Effector memory CD8-positive, alpha-beta T cell (primary cell): ENCODE measurements at regions not wholly inside any gene's neighbourhood (a gene's known extent, or its start where the extent isn't known, plus 50 kb on each side); places are given as distances from the start of the nearest gene placed in this dataset.
"Not testable (repeated sequence)": the region's sequence is repeated elsewhere in the genome, so short reads cannot be mapped to it uniquely, and the experiment has no call there.

Experiments used
- ATAC-seq: fragments of 150-1000 bp; cut with Tn5 transposase; replicated peaks from 2 replicates; pipeline ENCODE4 v1.10.0; 2021; ENCODE audit warnings: mild to moderate bottlenecking, moderate library complexity
- DNase-seq, 3 experiments: peaks; one replicate each; pipeline ENCODE4 v3.0.0; 2021
- H3K27ac Mint-ChIP-seq, 2 donors: one replicate each; pipeline ENCODE4 v1.8.0; 2022; ENCODE audit warnings: mild to moderate bottlenecking in 2 of 2, mixed read lengths in 2 of 2, moderate library complexity in 2 of 2
- H3K27me3 Mint-ChIP-seq, 2 donors: one replicate each; pipeline ENCODE4 v1.8.0; 2022; ENCODE audit warnings: mixed read lengths in 2 of 2
- H3K36me3 Mint-ChIP-seq: one replicate; pipeline ENCODE4 v1.8.0; 2022; ENCODE audit warnings: mild to moderate bottlenecking, moderate library complexity, mixed read lengths; ENCODE audit not compliant: insufficient read depth
- H3K4me1 Mint-ChIP-seq, 2 donors: one replicate each; pipeline ENCODE4 v1.8.0; 2022; ENCODE audit warnings: low read depth in 2 of 2, mixed read lengths in 2 of 2
- H3K4me3 Mint-ChIP-seq, 2 donors: one replicate each; pipeline ENCODE4 v1.8.0; 2022; ENCODE audit warnings: mild to moderate bottlenecking in 2 of 2, mixed read lengths in 2 of 2, moderate library complexity in 2 of 2
- H3K9me3 Mint-ChIP-seq, 2 donors: one replicate each; pipeline ENCODE4 v1.8.0; 2022; ENCODE audit warnings: mixed read lengths in 2 of 2

DNA sequence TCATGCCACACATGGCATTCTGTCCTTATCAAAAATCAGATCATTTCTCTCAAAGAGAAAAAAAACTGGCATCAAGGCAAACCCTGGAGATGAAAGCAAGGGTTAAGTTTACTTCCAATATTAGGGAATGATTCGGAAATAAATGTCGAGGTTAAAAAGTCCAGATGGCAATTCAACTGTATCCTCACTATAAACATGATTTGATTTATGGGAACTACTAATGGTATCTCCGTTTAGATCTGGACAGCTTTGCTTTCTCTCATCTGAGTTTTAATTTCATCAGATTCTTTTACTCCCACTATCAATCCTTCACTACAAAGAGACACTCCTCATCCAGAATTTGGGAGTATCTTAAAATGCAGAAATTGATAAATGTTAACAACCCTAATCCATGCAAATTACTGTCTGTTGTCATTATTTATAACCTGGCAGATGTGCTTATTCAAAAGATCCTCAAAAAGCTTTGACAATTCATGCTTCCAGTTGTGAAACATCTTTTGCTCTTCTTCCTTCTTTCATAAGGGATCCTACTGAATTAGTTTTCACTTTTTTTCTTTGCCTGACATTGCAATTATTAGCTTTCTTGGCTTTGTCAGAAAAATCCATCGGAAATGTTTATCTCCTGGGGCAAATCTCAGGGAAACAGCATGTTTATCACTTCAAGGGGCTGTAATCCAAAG lies 903.2 kb downstream of the MCTP2 start:
- H3K36me3 Mint-ChIP-seq, result no peaks in the 10 kb centered on the region
- DNase-seq (no peak), ATAC-seq (no peak)
- H3K27me3 Mint-ChIP-seq, result no peaks in the 10 kb centered on the region
- H3K4me3 Mint-ChIP-seq, result no peak overlapping the region
- H3K4me1 Mint-ChIP-seq, result no peaks in the 10 kb centered on the region
- peaks cover 0 to 3% of the 10 kb centered on the region in 2 donors for H3K9me3 Mint-ChIP-seq
- no peak overlapping the region for H3K27ac Mint-ChIP-seq

DNA sequence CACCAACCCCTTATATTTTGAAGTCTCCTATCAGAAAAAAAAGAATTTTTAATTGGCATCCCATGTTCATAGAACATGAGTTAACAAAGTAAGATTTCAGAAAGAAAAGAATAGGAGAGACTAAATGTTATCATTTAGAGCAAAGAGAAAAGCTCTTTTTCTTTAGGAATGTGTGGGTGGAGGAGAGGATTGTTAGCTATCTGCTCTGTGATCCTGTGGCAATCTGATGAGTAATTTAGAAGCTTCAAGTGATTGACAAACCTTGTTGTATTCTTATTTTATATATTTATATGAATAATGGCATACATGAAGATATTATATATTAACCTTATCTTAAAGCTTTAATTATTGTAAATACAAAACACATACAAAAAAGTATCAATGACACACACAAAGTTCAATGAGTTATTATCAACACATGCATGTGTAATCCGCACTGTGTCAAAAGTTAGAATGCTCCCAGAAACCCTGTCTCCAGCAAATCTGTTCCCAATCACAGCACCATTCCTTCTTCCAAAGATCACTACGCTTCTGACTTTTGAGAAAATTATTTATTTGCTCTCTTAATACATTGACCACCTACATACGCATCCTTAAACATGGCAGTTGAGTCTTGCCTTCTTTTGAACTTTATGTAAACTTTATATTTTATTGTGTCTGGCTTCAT lies 907.4 kb downstream of the MCTP2 start:
- Mint-ChIP-seq H3K4me3 (no peak overlapping the region), H3K9me3 (peaks cover 0 to 1% of the 10 kb centered on the region in 2 donors), H3K4me1 (no peaks in the 10 kb centered on the region), H3K27me3 (no peaks in the 10 kb centered on the region), H3K27ac (no peak overlapping the region), H3K36me3 (no peaks in the 10 kb centered on the region)
- ATAC-seq (no peak), DNase-seq (no peak)

GRCh38 chr15:95141486-95141885 lies 910.1 kb downstream of the MCTP2 start:
- Mint-ChIP-seq H3K36me3 (no peaks in the 10 kb centered on the region), H3K4me3 (no peak overlapping the region), H3K4me1 (no peaks in the 10 kb centered on the region), H3K27me3 (no peaks in the 10 kb centered on the region), H3K27ac (no peak overlapping the region), H3K9me3 (peaks cover 0 to 1% of the 10 kb centered on the region in 2 donors)
- ATAC-seq (no peak), DNase-seq (no peak)

- Mint-ChIP-seq H3K27me3 (no peaks in the 10 kb centered on the region), H3K27ac (no peak overlapping the region), H3K4me1 (no peaks in the 10 kb centered on the region), H3K9me3 (peaks cover 0 to 1% of the 10 kb centered on the region in 2 donors), H3K4me3 (no peak overlapping the region), H3K36me3 (no peaks in the 10 kb centered on the region)
- ATAC-seq (no peak), DNase-seq (no peak)
Observed at GRCh38 chr15:95142531-95142930, 911.2 kb downstream of the MCTP2 start.

DNA sequence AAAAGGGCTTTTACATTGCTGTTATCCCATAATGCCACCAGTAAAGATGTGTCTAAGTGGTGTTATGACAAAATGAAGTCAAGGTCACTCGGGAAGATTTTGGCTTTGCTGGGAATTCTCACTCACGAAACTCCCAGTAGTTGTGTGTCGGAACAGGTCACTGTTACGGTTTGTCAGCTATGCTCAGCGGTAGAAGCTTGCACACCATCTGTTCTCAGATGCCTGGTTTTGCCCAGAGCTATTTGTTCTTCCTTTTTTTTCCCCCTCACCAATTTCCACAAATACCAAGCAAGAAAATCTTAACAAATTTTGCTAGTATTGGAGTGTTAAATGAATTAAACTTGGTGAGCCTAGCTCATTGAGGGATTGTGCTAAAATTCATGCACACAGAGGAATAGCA lies 915.1 kb downstream of the MCTP2 start:
- Mint-ChIP-seq H3K4me1 (no peaks in the 10 kb centered on the region), H3K27me3 (no peaks in the 10 kb centered on the region), H3K4me3 (no peak overlapping the region), H3K36me3 (no peaks in the 10 kb centered on the region), H3K27ac (no peak overlapping the region), H3K9me3 (no peaks in the 10 kb centered on the region)
- ATAC-seq (no peak), DNase-seq (no peak)

GRCh38 chr15:95148183-95148582 lies 916.8 kb downstream of the MCTP2 start:
- no peak overlapping the region for H3K27ac Mint-ChIP-seq
- H3K4me1 Mint-ChIP-seq, result no peaks in the 10 kb centered on the region
- no peak overlapping the region for H3K4me3 Mint-ChIP-seq

GRCh38 chr15:95149036-95149435 lies 917.7 kb downstream of the MCTP2 start:
- ATAC-seq (no peak), DNase-seq (no peak)
- no peaks in the 10 kb centered on the region for H3K4me1 Mint-ChIP-seq
- H3K27ac Mint-ChIP-seq, result no peak overlapping the region
- H3K4me3 Mint-ChIP-seq, result no peak overlapping the region
- H3K9me3 Mint-ChIP-seq, result peaks cover 0 to 3% of the 10 kb centered on the region in 2 donors
- no peaks in the 10 kb centered on the region for H3K27me3 Mint-ChIP-seq
- H3K36me3 Mint-ChIP-seq, result no peaks in the 10 kb centered on the region

More at GRCh38 chr15:95148183-95148582, 916.8 kb downstream of the MCTP2 start:
- Mint-ChIP-seq H3K36me3 (no peaks in the 10 kb centered on the region), H3K9me3 (no peaks in the 10 kb centered on the region), H3K27me3 (no peaks in the 10 kb centered on the region)
- DNase-seq, result no peak
- no peak for ATAC-seq

DNA sequence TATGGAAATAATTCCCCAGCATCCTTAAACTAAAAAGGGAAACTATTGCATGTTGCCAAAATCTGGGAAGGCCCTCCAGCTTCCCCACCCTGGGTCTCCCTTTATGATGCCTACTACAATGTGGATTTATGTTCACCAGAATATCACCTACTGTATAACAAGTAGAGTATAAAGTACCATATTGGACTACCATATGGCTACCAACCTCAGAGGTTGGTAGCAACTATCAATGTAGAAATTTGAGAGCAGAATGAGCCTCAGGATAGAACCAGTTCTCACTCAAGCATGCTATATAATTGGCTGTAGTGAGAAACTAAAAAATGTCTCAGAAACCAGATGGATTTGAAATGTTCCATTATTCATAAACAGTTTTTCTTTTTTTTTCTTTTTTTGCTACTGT lies 918.4 kb downstream of the MCTP2 start:
- no peaks in the 10 kb centered on the region for H3K36me3 Mint-ChIP-seq
- H3K9me3 Mint-ChIP-seq, result peaks cover 0 to 3% of the 10 kb centered on the region in 2 donors
- ATAC-seq (no peak), DNase-seq (no peak)
- H3K4me3 Mint-ChIP-seq, result no peak overlapping the region
- H3K27me3 Mint-ChIP-seq, result no peaks in the 10 kb centered on the region
- no peak overlapping the region for H3K27ac Mint-ChIP-seq
- no peaks in the 10 kb centered on the region for H3K4me1 Mint-ChIP-seq

GRCh38 chr15:95150466-95150865 lies 919.1 kb downstream of the MCTP2 start:
- Mint-ChIP-seq H3K27me3 (no peaks in the 10 kb centered on the region), H3K9me3 (peaks cover 0 to 3% of the 10 kb centered on the region in 2 donors), H3K4me3 (no peak overlapping the region), H3K36me3 (no peaks in the 10 kb centered on the region), H3K27ac (no peak overlapping the region), H3K4me1 (no peaks in the 10 kb centered on the region)
- DNase-seq, result no peak
- ATAC-seq, result no peak

DNA sequence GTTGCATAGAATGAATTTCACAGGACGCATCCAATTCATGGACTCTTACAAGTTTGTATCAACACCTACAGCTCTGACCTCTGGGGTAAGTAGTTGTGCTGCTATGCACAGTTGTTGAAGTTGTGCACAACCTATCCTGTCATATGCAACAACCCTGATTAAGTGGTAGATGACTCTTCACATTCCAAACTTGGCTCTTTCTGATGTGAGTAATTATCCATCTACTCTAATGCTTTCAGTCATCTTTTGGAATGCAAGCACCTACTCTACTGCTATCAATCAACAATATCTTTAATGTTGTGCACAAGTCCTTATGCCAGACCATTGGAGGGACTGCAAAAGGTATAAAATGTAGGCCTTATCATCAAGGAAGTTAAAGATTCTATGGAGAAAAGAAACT lies 921.4 kb downstream of the MCTP2 start:
- ATAC-seq, result no peak
- Mint-ChIP-seq H3K27me3 (no peaks in the 10 kb centered on the region), H3K9me3 (peaks cover 0 to 3% of the 10 kb centered on the region in 2 donors)

DNA sequence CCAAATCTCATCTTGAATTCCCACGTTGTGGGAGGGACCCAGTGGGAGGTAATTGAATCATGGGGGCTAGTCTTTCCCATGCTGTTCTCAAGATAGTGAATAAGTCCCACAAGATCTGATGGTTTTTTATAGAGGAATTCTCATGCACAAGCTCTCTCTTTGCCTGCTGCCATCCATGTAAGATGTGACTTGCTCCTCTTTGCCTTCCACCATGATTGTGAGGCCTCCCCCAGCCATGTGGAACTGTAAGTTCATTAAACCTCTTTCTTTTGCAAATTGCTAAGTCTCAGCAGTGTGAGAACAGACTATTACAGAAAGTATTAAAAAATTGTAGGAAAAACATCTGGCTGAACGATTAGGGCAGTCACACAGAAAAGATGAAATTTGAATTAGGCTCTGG lies 921.8 kb downstream of the MCTP2 start:
- H3K27me3 Mint-ChIP-seq, DNase-seq, H3K4me1 Mint-ChIP-seq, H3K36me3 Mint-ChIP-seq, ATAC-seq, H3K27ac Mint-ChIP-seq, H3K9me3 Mint-ChIP-seq, H3K4me3 Mint-ChIP-seq: not testable (repeated sequence)

More for the DNA sequence above, 921.4 kb downstream of the MCTP2 start:
- DNase-seq, result no peak
- Mint-ChIP-seq H3K27ac (no peak overlapping the region), H3K4me3 (no peak overlapping the region), H3K36me3 (no peaks in the 10 kb centered on the region), H3K4me1 (no peaks in the 10 kb centered on the region)

DNA sequence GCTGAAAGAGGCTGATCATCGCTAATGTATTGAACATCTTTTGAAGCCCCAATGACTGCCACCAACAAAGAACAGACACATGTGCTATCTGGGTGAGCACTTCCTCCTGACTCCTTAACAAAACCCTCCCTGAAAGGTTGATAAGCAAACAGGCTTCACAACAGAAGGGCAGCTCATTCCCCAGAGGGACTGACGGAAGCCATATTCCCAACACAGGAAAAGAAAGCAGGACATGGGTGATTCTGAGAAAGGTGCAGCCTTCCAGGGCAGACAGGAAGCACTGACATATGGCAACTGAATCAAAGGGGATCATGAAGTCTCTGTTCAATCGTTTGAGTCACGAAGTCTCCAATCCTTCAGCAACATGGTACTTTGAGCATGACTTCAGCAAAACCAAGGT lies 929.0 kb downstream of the MCTP2 start:
- Mint-ChIP-seq H3K9me3 (peaks cover 2 to 7% of the 10 kb centered on the region in 2 donors), H3K4me3 (no peak overlapping the region), H3K27ac (no peak overlapping the region), H3K36me3 (no peaks in the 10 kb centered on the region), H3K4me1 (no peaks in the 10 kb centered on the region), H3K27me3 (peaks cover 0 to 5% of the 10 kb centered on the region in 2 donors)
- ATAC-seq (no peak), DNase-seq (no peak)

DNA sequence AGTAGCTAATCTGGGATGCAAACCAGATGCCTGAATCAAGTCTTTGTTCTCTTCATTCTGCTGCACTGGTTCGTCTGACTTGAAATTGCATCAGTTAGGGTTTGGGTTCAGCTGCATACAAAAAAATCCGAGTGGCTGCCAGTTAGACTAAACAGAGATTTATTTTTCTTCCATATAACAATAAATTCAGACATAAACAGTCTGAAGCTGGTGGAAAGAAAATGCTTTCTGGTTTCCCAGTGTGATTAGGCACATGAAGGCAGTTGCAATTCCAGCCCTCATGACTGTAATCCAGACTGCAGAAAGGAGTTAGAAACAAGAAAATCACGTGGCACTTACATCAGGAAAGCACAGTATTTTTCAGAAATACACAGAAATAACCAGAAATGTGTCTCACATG lies 930.7 kb downstream of the MCTP2 start:
- DNase-seq, result no peak
- Mint-ChIP-seq H3K4me3 (no peak overlapping the region), H3K36me3 (no peaks in the 10 kb centered on the region)

DNA sequence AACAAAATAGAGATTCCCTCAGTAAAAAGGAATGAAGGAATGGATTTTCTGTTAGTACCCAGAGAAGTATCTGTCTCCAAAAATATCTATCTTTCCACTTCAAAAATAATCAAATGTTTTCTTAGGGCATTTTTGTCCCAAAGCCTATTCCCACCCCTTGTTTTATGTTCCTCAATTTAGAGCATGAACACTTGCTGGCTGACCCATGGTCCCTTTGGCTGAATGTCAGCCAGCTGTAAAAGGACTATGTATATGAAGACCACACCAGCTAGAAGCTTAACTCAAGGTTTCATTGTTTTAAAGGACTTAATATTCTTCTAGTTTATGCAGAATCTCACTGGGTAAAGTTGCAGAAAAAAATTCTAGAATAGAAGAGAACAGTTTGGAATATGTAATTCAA lies 931.2 kb downstream of the MCTP2 start:
- H3K4me1 Mint-ChIP-seq, result no peaks in the 10 kb centered on the region
- H3K36me3 Mint-ChIP-seq, result no peaks in the 10 kb centered on the region
- no peak for ATAC-seq

More for the DNA sequence above, 930.7 kb downstream of the MCTP2 start:
- Mint-ChIP-seq H3K4me1 (no peaks in the 10 kb centered on the region), H3K9me3 (peaks cover 2 to 8% of the 10 kb centered on the region in 2 donors), H3K27me3 (peaks cover 0 to 5% of the 10 kb centered on the region in 2 donors), H3K27ac (no peak overlapping the region)
- ATAC-seq, result no peak

More for the DNA sequence above, 931.2 kb downstream of the MCTP2 start:
- H3K27me3 Mint-ChIP-seq, result peaks cover 0 to 5% of the 10 kb centered on the region in 2 donors
- H3K9me3 Mint-ChIP-seq, result peaks cover 2 to 11% of the 10 kb centered on the region in 2 donors
- H3K4me3 Mint-ChIP-seq, result no peak overlapping the region
- no peak for DNase-seq
- no peak overlapping the region for H3K27ac Mint-ChIP-seq
